ENCODE measurements at regions not wholly inside any gene's neighbourhood (a gene's known extent, or its start where the extent isn't known, plus 50 kb on each side); places are given as distances from the start of the nearest gene placed in this dataset.

DNA sequence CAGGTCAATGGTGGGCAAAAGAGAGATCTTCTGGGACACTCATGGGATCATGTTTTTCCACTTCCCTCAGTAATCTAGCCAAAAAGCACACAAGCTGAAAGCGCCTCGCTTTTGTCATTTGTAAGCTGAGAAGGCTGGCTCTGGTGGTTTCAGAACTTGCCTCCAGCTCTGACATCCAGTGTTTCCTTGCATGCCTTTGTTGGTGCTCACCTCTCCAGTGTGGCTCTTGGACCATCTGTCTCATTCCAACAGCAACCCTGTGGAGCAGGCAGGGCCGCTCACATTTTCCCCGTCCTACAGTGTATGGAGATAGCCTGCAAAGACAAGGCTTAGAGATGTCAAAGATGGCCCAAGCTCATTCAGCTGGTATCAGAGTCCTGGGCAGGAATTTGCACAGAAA, 160.8 kb upstream of the KLF4 start:
- H2AFZ ChIP-seq (ENCODE audit: low read depth, low read length), result no peak overlapping the region

DNA sequence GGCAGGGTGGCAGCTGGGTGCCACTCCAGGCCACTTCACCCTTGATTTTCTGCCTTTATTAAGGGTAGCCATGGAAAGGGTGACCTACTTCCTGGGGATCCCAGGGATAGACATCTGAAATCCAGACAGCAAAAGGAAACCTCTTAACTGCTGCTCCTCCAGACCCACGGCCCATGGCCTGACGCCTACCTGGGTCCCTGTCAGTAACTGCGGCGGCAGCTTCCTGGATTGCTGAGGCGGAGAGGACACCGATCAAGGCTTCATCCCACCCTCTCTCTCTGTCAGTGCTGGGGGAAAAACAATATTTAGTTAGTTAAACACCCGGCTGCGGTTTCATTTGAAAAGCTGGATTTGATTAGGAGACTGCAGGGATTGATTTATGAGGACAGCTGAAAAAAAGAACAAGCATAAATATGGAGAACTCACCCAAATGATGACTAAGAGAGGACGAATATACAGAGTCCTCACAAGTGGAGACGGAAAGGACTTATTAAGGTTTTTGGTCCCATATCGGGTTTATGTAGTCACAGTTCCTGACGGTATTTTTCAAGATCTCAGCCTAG, 158.7 kb upstream of the KLF4 start:
- no peaks in the 10 kb centered on the region for H3K36me3 ChIP-seq (replicated peaks; ENCODE audit: low read depth, low read length)
- H3K4me2 ChIP-seq (ENCODE audit: low read length), result no peak overlapping the region
- H3K27ac ChIP-seq (ENCODE audit: low read length), result no peak overlapping the region
- 0 out of 2 replicates have a peak, but pooled peaks cover 5% of the 10 kb centered on the region for H3K27me3 ChIP-seq (ENCODE audit: low read depth, low read length)
- TF ChIP-seq, protein P1, sequence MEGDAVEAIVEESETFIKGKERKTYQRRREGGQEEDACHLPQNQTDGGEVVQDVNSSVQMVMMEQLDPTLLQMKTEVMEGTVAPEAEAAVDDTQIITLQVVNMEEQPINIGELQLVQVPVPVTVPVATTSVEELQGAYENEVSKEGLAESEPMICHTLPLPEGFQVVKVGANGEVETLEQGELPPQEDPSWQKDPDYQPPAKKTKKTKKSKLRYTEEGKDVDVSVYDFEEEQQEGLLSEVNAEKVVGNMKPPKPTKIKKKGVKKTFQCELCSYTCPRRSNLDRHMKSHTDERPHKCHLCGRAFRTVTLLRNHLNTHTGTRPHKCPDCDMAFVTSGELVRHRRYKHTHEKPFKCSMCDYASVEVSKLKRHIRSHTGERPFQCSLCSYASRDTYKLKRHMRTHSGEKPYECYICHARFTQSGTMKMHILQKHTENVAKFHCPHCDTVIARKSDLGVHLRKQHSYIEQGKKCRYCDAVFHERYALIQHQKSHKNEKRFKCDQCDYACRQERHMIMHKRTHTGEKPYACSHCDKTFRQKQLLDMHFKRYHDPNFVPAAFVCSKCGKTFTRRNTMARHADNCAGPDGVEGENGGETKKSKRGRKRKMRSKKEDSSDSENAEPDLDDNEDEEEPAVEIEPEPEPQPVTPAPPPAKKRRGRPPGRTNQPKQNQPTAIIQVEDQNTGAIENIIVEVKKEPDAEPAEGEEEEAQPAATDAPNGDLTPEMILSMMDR (IDR thresholded peaks at IDR 0.05; ENCODE audit: low read depth, low read length), result no peak
- no peak for TF ChIP-seq EZH2phosphoT487 (IDR thresholded peaks at IDR 0.05; ENCODE audit: low read depth)
- H3K9me3 ChIP-seq (ENCODE audit: insufficient read depth, low read length), result no peaks in the 10 kb centered on the region
- no peak overlapping the region for H3K9ac ChIP-seq (ENCODE audit: low read length)
- no peak overlapping the region for H3K4me3 ChIP-seq (ENCODE audit: low read length)
- H4K20me1 ChIP-seq (ENCODE audit: insufficient read depth, low read length), result no peaks in the 10 kb centered on the region
- H3K79me2 ChIP-seq (ENCODE audit: low read length), result no peaks in the 10 kb centered on the region
- H2AFZ ChIP-seq (ENCODE audit: low read depth, low read length), result no peak overlapping the region
- H3K4me1 ChIP-seq (ENCODE audit: low read length), result no peaks in the 10 kb centered on the region

More for the DNA sequence above, 160.8 kb upstream of the KLF4 start:
- Histone ChIP-seq H3K27me3 (ENCODE audit: low read depth, low read length) (0 out of 2 replicates have a peak, but pooled peaks cover 9% of the 10 kb centered on the region), H3K79me2 (ENCODE audit: low read length) (no peaks in the 10 kb centered on the region), H3K36me3 (replicated peaks; ENCODE audit: low read depth, low read length) (no peaks in the 10 kb centered on the region), H3K27ac (ENCODE audit: low read length) (no peak overlapping the region), H4K20me1 (ENCODE audit: insufficient read depth, low read length) (no peaks in the 10 kb centered on the region), H3K4me1 (ENCODE audit: low read length) (no peaks in the 10 kb centered on the region), H3K4me2 (ENCODE audit: low read length) (no peak overlapping the region), H3K9me3 (ENCODE audit: insufficient read depth, low read length) (no peaks in the 10 kb centered on the region), H3K4me3 (ENCODE audit: low read length) (no peak overlapping the region), H3K9ac (ENCODE audit: low read length) (no peak overlapping the region)
- no peak for TF ChIP-seq EZH2phosphoT487 (IDR thresholded peaks at IDR 0.05; ENCODE audit: low read depth)
- TF ChIP-seq, protein P1 (IDR thresholded peaks at IDR 0.05; ENCODE audit: low read depth, low read length), result no peak

DNA sequence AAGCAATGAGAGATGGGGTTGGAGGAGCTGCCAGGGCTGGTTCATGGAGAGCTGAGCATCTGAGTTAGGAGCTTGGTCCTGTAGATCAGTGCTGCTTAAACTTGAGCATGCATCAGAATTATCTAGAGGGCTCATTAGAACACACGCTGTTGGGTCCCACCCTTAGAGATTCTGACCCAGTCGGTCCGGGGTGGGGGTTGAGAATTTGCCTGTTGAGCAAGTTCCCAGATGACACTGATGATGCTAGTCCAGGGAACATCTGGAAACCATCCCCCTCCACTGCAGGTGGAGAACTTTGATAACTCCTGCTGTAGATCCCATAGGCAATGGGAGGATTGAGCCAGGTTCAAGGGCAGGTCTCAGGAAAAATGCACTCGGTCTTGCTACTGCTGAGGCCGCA, 158.0 kb upstream of the KLF4 start:
- Histone ChIP-seq H3K9ac (ENCODE audit: low read length) (no peak overlapping the region), H3K36me3 (replicated peaks; ENCODE audit: low read depth, low read length) (no peaks in the 10 kb centered on the region), H2AFZ (ENCODE audit: low read depth, low read length) (no peak overlapping the region), H3K27ac (ENCODE audit: low read length) (no peak overlapping the region), H3K4me1 (ENCODE audit: low read length) (no peaks in the 10 kb centered on the region), H4K20me1 (ENCODE audit: insufficient read depth, low read length) (no peaks in the 10 kb centered on the region), H3K27me3 (ENCODE audit: low read depth, low read length) (0 out of 2 replicates have a peak, but pooled peaks cover 5% of the 10 kb centered on the region), H3K4me2 (ENCODE audit: low read length) (no peak overlapping the region), H3K9me3 (ENCODE audit: insufficient read depth, low read length) (no peaks in the 10 kb centered on the region), H3K79me2 (ENCODE audit: low read length) (no peaks in the 10 kb centered on the region), H3K4me3 (ENCODE audit: low read length) (no peak overlapping the region)
- TF ChIP-seq EZH2phosphoT487 (IDR thresholded peaks at IDR 0.05; ENCODE audit: low read depth), result no peak
- TF ChIP-seq, protein P1 (IDR thresholded peaks at IDR 0.05; ENCODE audit: low read depth, low read length), result no peak

DNA sequence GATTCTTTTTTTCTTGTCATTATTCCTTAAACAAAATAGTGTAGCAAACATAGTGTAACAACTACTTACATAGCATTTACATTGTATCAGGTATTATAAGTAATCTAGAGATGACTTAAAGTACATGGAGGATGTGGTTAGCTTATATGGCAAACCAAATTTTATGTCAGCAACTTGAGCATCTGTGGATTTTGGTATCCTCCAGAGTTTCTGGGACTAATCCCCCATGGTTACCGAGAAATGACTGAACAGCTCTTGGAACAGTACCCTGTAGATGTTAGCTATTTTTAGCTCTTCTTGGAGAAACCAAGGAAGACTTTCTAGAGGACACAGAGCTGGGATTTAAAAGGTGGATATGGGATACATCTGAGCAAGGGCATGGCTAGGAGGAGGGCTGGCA, 157.6 kb upstream of the KLF4 start:
- Histone ChIP-seq H3K4me3 (ENCODE audit: low read length) (no peak overlapping the region), H3K27me3 (ENCODE audit: low read depth, low read length) (0 out of 2 replicates have a peak, but pooled peaks cover 5% of the 10 kb centered on the region), H3K36me3 (replicated peaks; ENCODE audit: low read depth, low read length) (no peaks in the 10 kb centered on the region), H3K9ac (ENCODE audit: low read length) (no peak overlapping the region), H3K4me2 (ENCODE audit: low read length) (no peak overlapping the region), H2AFZ (ENCODE audit: low read depth, low read length) (no peak overlapping the region), H3K79me2 (ENCODE audit: low read length) (no peaks in the 10 kb centered on the region), H4K20me1 (ENCODE audit: insufficient read depth, low read length) (no peaks in the 10 kb centered on the region), H3K9me3 (ENCODE audit: insufficient read depth, low read length) (no peaks in the 10 kb centered on the region), H3K4me1 (ENCODE audit: low read length) (no peaks in the 10 kb centered on the region), H3K27ac (ENCODE audit: low read length) (no peak overlapping the region)
- TF ChIP-seq, protein P1 (IDR thresholded peaks at IDR 0.05; ENCODE audit: low read depth, low read length), result no peak
- no peak for TF ChIP-seq EZH2phosphoT487 (IDR thresholded peaks at IDR 0.05; ENCODE audit: low read depth)
